Spleen (tissue), 7 donors: ENCODE measurements at regions not wholly inside any gene's neighbourhood (a gene's known extent, or its start where the extent isn't known, plus 50 kb on each side); places are given as distances from the start of the nearest gene placed in this dataset.
"Not testable (repeated sequence)": the region's sequence is repeated elsewhere in the genome, so short reads cannot be mapped to it uniquely, and the experiment has no call there.

Experiments
- POLR2A ChIP-seq, 3 donors: fragments of 450-650 bp; IDR thresholded peaks; one replicate each; pipeline ENCODE4 v1.5.1; 2017; ENCODE audit warnings: antibody characterized with exemption in 3 of 3, mild to moderate bottlenecking in 1 of 3
- TF ChIP-seq, protein P1 (sequence below), 11 experiments: fragments of 200-600 bp in 7 of 11; fragments of 450-650 bp in 4 of 11; sonication (generic) in 4 of 11; IDR thresholded peaks in 8 of 11; conservative IDR thresholded peaks in 3 of 11; 1 replicate in 7 of 11; 2 replicates in 4 of 11; pipeline versions ENCODE4 v1.4.0 to v1.8.0; 2016 to 2021; ENCODE audit warnings: antibody characterized with exemption in 11 of 11, inconsistent platforms in 4 of 11, mild to moderate bottlenecking in 1 of 11
- donor health status: DM: no; HTN: no; CAD: no; lungs with moderate emphysema.
- donor health status: DM: no; HTN: no; CAD: no.
- donor health status: DM: no; HTN: no; CAD: no.

DNA sequence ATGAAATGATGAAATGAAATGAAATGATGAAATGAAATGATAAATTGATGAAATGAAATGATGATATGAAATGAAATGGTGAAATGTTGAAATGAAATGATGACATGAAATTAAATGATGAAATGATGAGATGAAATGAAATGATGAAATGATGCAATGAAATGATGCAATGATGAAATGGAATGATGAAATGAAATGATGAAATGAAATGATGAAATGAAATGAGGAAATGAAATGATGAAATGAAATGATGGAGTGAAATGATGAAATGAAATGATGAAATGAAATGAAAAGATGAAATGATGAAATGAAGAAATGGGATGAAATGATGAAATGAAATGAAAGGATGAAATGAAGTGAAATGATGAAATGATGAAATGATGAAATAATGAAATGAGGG, 558.9 kb downstream of the TP53TG3F start:
- TF ChIP-seq, protein P1, sequence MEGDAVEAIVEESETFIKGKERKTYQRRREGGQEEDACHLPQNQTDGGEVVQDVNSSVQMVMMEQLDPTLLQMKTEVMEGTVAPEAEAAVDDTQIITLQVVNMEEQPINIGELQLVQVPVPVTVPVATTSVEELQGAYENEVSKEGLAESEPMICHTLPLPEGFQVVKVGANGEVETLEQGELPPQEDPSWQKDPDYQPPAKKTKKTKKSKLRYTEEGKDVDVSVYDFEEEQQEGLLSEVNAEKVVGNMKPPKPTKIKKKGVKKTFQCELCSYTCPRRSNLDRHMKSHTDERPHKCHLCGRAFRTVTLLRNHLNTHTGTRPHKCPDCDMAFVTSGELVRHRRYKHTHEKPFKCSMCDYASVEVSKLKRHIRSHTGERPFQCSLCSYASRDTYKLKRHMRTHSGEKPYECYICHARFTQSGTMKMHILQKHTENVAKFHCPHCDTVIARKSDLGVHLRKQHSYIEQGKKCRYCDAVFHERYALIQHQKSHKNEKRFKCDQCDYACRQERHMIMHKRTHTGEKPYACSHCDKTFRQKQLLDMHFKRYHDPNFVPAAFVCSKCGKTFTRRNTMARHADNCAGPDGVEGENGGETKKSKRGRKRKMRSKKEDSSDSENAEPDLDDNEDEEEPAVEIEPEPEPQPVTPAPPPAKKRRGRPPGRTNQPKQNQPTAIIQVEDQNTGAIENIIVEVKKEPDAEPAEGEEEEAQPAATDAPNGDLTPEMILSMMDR (IDR thresholded peaks at IDR 0.05 in 8 of 11, conservative IDR thresholded peaks at IDR 0.05 in 3 of 11) = not testable (repeated sequence)
- TF ChIP-seq POLR2A (IDR thresholded peaks at IDR 0.05) = not testable (repeated sequence)
